ENCODE measurements at regions not wholly inside any gene's neighbourhood (a gene's known extent, or its start where the extent isn't known, plus 50 kb on each side); places are given as distances from the start of the nearest gene placed in this dataset.

- DNase-seq: no peak
These were observed 206.9 kb upstream of the MAP3K7 start for GRCh38 chr6:90793771-90794170.

- DNase-seq: no peak
These were observed 203.8 kb upstream of the MAP3K7 start for GRCh38 chr6:90790696-90791095.

GRCh38 chr6:90790058-90790457, 203.2 kb upstream of the MAP3K7 start:
- no peak for DNase-seq

- no peak for DNase-seq
These were observed 201.9 kb upstream of the MAP3K7 start for GRCh38 chr6:90788781-90789180.

- no peak for DNase-seq
These were observed 200.6 kb upstream of the MAP3K7 start for GRCh38 chr6:90787446-90787845.

GRCh38 chr6:90780778-90781177, 193.9 kb upstream of the MAP3K7 start:
- DNase-seq: no peak

GRCh38 chr6:90780141-90780540, 193.3 kb upstream of the MAP3K7 start:
- DNase-seq: no peak

- DNase-seq: no peak
These were observed 191.7 kb upstream of the MAP3K7 start for GRCh38 chr6:90778417-90779203.

GRCh38 chr6:90770778-90771177, 183.9 kb upstream of the MAP3K7 start:
- no peak for DNase-seq

GRCh38 chr6:90765895-90766294, 179.0 kb upstream of the MAP3K7 start:
- DNase-seq: no peak

GRCh38 chr6:90765491-90765890, 178.6 kb upstream of the MAP3K7 start:
- DNase-seq: no peak

GRCh38 chr6:90764001-90764400, 177.1 kb upstream of the MAP3K7 start:
- DNase-seq: no peak

GRCh38 chr6:90759664-90760063, 172.8 kb upstream of the MAP3K7 start:
- no peak for DNase-seq

GRCh38 chr6:90758741-90759140, 171.9 kb upstream of the MAP3K7 start:
- DNase-seq: no peak

GRCh38 chr6:90753820-90754643, 167.2 kb upstream of the MAP3K7 start:
- no peak for DNase-seq

- DNase-seq: no peak
These were observed 152.9 kb upstream of the MAP3K7 start for GRCh38 chr6:90739802-90740201.

- DNase-seq: no peak
These were observed 152.5 kb upstream of the MAP3K7 start for GRCh38 chr6:90739339-90739738.

GRCh38 chr6:90730151-90730673, 143.3 kb upstream of the MAP3K7 start:
- DNase-seq: no peak

- DNase-seq: no peak
These were observed 142.2 kb upstream of the MAP3K7 start for GRCh38 chr6:90729057-90729456.

- DNase-seq: no peak
These were observed 135.8 kb upstream of the MAP3K7 start for GRCh38 chr6:90722648-90723047.

GRCh38 chr6:90720404-90720803, 133.5 kb upstream of the MAP3K7 start:
- DNase-seq: no peak

GRCh38 chr6:90719321-90720195, 132.7 kb upstream of the MAP3K7 start:
- no peak for DNase-seq

GRCh38 chr6:90716376-90716775, 129.5 kb upstream of the MAP3K7 start:
- no peak for DNase-seq
